Endometrium (tissue), 2 donors: ENCODE measurements at regions not wholly inside any gene's neighbourhood (a gene's known extent, or its start where the extent isn't known, plus 50 kb on each side); places are given as distances from the start of the nearest gene placed in this dataset.

Experiments
- FAIRE-seq: peaks from 2 replicates; lab custom pipeline; 2012; peaks lifted over from hg19 to GRCh38; lab: Jason Lieb, UNC
- donor health status: control.
- donor health status: control.

- FAIRE-seq: no peak
These were observed 186.2 kb downstream of the ADSS2 start for GRCh38 chr1:244265507-244265906.

GRCh38 chr1:244269169-244269568, 182.5 kb downstream of the ADSS2 start:
- no peak for FAIRE-seq

GRCh38 chr1:244271004-244271403, 180.7 kb downstream of the ADSS2 start:
- no peak for FAIRE-seq

GRCh38 chr1:244271691-244272308, 179.9 kb downstream of the ADSS2 start:
- no peak for FAIRE-seq

- FAIRE-seq: peak; percentile 96
These were observed 179.0 kb downstream of the ADSS2 start for GRCh38 chr1:244272471-244273261.

GRCh38 chr1:244273262-244273844, 178.4 kb downstream of the ADSS2 start:
- no peak for FAIRE-seq

GRCh38 chr1:244273845-244274619, 177.7 kb downstream of the ADSS2 start:
- no peak for FAIRE-seq

- FAIRE-seq: no peak
These were observed 175.1 kb downstream of the ADSS2 start for GRCh38 chr1:244276646-244277045.

- FAIRE-seq: no peak
These were observed 171.5 kb downstream of the ADSS2 start for GRCh38 chr1:244280201-244280600.

GRCh38 chr1:244280859-244281258, 170.8 kb downstream of the ADSS2 start:
- peak; percentile 61 for FAIRE-seq

GRCh38 chr1:244283772-244284171, 167.9 kb downstream of the ADSS2 start:
- no peak for FAIRE-seq

- no peak for FAIRE-seq
These were observed 167.0 kb downstream of the ADSS2 start for GRCh38 chr1:244284641-244285156.

GRCh38 chr1:244286341-244286740, 165.4 kb downstream of the ADSS2 start:
- no peak for FAIRE-seq

GRCh38 chr1:244287726-244288125, 164.0 kb downstream of the ADSS2 start:
- FAIRE-seq: no peak

GRCh38 chr1:244288663-244289062, 163.0 kb downstream of the ADSS2 start:
- no peak for FAIRE-seq

GRCh38 chr1:244289991-244290785, 161.5 kb downstream of the ADSS2 start:
- FAIRE-seq: no peak

- no peak for FAIRE-seq
These were observed 160.2 kb downstream of the ADSS2 start for GRCh38 chr1:244291236-244292201.

- FAIRE-seq: no peak
These were observed 157.0 kb downstream of the ADSS2 start for GRCh38 chr1:244294599-244295224.

GRCh38 chr1:244296003-244296402, 155.7 kb downstream of the ADSS2 start:
- FAIRE-seq: no peak

- no peak for FAIRE-seq
These were observed 155.3 kb downstream of the ADSS2 start for GRCh38 chr1:244296447-244296846.
